ENCODE measurements at regions not wholly inside any gene's neighbourhood (a gene's known extent, or its start where the extent isn't known, plus 50 kb on each side); places are given as distances from the start of the nearest gene placed in this dataset.
A peak's percentile ranks its signal among the peaks of the same experiment; 100 is the strongest.
"Not testable (repeated sequence)": the region's sequence is repeated elsewhere in the genome, so short reads cannot be mapped to it uniquely, and the experiment has no call there.

DNA sequence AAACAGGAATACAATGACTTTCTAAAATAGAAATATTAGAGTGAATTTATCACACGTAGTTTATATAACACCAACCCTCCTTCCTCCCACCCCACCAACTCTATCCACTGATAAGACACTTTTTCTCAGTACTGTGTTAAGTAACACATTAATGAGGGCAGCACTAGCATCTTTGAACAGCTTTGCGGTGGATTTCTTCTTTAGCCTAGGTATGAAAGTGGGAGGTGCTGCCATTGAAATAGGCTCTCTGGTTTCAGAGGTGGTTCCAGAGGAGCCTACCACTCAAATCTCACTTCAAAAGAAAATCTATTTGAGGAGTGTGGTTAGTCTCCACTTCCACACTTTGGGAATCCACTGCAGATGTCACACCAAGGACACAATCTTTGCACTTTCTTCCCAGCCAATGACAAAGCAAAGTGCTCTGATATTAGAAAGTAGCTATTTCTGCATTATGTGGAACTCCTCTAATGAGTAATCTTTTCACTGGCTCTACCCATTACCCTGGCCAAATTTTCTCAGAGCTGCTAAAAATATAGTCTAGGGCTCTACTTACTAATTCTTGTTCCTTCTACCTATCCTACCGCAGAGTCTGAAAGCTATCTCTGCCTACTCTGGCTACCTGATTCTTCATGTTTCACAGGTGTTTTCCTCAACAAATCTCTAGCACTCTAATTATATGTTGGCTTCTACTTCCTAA is 1667.8 kb downstream of the MRPL39 start:
- no peak for DNase-seq

DNA sequence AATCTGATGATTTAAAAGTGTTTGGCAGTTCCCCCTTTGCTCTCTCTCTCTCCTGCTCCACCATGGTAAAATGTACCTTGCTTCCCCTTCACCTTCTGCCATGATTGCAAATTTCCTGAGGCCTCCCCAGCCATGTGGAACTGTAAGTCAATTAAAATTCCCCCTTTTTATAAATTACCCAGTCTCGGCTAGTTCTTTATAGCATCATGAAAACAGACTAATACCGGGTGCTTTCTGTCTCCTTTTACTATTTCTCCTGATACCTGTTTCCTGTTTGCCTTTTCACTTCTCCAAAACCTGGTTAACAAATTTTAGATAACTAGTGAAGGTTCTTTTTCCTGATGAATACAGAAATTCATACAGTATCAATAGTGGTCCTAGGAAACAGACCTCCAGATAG is 1670.3 kb downstream of the MRPL39 start:
- DNase-seq, result no peak

DNA sequence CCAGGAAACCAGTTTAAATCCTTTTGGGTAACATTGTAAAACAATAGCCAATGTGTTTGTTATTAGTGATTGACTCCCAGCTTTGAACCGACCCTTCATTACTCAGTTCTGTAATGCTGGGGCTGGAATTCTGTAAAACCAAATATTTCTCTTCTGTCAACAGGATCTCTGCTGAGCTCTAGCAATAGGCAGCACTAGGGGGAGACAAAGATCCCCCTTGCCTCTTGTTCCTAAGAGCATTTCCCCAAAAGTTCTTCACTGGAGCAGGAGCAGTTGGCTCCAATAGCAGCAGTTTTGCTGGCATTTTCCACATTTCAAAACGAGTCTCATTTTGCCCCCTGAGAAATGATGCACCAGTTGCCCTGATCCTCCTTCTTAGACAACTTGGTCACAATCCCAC is 1671.1 kb downstream of the MRPL39 start:
- DNase-seq, result no peak

DNA sequence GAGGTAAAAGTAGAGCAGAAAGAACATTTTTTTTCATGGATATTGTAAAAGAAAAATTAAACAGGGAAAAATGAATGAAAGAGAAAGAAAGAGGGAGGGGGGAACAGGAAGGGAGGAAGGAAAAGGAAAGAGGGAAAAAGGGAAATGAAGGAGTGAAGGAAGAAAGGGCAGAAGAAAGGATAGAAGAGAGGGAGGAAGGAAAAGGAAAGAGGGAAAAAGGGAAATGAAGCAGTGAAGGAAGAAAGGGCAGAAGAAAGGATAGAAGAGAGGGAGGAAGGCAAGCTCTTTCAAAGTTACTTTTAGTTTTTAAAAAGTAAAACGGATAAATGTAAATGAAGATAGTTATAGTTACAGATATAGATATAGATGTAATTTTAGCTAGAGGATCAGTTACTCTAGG is 1676.7 kb downstream of the MRPL39 start:
- DNase-seq, result no peak

DNA sequence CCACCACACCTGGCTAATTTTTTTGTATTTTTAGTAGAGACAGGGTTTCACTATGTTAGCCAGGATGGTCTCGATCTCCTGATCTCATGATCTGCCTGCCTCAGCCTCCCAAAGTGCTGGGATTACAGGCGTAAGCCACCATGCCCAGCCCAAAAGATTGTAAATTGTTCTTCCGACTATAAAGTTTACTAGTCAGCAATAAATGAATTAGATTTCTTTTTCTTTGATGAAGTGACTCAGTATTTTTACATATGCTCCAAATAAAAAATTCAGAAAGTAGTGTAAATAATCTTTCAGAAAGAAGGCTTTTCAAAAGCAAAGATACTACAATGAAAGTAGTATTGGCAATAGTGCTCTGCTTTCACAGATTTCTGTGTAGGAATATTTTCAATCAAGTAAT is 1680.9 kb downstream of the MRPL39 start:
- DNase-seq, result not testable (repeated sequence)

DNA sequence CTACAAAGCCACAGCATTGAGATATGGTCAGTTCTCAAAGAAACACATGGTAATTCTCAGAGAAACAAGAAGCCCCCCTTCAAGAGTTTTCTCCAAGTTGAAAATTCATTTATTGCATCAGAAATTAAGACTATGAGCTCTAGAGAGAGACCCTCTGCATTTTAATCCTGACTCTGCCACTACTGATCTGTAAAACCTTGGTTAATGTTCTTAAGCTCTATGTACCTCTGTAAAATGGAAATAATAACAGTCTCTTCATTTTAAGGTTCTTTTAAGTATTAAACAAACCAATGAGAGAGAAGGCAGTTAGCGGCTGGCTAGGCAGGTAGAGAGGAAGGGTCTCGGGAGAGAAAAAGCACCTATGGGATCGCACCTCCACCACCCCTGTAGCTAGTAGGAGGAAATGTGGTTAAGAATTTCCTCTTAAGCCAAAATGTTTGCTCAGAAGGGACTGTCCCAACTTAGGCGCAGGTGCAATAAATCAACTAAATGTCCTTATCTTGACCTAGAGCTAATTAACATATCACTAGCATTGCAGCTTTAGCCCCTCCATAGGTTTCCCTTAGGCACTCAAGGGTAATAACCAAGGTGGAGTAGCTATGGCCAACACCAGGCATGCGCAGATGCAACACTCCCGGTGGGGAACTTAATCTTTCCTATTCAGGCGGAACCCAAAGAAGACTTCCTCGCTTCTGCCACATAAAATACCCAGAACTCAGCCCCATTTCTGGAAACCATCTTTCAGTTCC is 1685.4 kb downstream of the MRPL39 start:
- DNase-seq, result no peak

DNA sequence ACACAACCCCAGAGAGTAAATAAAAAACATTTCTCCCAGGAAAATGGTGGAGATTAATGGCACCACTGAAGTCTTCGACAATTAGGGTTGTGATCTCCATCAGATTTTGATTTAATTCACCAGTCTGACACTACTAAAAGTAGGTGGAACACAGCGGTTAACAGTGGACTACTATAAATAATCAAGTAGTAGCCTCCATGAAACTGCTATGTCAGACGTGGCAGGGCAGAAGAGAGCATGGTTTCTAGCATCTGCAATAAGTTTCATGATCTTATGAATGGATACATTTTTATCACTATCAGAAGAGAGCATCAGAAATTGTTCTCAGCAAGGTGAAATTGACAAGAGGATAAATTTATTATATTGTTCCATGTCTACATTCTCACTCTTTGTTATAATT is 1706.6 kb downstream of the MRPL39 start:
- DNase-seq, result no peak

DNA sequence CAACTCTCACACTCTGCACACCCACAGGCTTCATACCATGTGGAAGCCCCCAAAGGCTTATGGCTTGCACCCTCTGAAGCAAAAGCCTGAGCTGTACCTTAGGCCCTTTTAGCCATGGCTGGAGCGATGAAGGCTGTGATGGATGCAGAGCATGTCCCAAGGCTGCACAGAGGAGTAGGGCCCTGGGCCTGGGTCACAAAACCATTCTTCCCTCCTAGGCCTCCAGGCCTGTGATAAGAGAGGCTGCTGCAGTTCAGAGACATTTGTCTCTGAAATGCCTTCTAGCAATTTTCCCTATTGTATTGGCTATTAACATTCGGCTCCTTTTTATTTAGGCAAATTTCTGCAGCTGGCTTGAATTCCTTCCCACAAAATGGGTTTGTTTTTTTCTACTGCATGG is 1707.7 kb downstream of the MRPL39 start:
- no peak for DNase-seq

DNA sequence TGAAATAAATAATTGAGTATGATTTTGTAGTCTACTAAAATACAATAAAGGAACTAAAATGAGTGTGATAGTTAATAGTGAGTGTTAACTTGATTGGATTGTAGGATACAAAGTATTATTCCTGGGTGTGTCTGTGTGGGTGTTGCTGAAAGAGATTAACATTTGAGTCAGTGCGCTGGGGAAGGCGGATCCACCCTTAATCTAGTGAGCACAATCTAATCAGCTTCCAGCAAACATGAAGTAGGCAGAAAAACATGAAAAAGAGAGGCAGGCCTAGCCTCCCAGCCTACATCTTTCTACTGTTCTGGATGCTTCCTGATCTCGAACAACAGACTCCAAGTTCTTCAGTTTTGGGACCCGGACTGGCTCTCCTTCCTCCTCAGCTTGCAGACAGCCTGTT is 1716.6 kb downstream of the MRPL39 start:
- DNase-seq, result no peak

DNA sequence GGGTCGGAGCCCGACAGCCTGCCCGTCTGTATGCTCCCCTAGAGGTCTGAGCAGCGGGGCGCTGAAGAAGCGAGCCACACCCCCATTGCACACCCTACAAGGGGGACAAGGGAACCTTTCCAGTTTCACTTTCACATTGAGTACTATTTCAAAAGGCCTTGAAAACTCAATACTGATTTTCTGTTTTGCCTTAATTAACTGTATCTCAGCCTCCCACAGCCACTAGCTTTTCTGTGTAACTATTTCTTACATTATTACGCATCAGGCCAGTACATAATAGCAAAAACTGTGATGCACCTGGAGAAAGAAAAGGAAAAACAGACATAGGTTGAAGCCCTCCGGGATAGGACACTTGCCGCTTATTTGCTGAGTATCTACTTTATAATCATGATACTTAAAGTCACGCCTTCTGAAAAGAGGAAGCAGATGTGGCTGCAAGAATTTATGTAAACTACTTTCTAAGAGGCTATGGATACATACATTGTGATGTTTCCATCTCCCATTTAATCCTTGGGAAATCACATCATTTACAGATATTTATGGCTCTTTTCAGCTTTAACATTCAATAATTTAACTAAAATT is 1719.5 kb downstream of the MRPL39 start:
- DNase-seq, result no peak

DNA sequence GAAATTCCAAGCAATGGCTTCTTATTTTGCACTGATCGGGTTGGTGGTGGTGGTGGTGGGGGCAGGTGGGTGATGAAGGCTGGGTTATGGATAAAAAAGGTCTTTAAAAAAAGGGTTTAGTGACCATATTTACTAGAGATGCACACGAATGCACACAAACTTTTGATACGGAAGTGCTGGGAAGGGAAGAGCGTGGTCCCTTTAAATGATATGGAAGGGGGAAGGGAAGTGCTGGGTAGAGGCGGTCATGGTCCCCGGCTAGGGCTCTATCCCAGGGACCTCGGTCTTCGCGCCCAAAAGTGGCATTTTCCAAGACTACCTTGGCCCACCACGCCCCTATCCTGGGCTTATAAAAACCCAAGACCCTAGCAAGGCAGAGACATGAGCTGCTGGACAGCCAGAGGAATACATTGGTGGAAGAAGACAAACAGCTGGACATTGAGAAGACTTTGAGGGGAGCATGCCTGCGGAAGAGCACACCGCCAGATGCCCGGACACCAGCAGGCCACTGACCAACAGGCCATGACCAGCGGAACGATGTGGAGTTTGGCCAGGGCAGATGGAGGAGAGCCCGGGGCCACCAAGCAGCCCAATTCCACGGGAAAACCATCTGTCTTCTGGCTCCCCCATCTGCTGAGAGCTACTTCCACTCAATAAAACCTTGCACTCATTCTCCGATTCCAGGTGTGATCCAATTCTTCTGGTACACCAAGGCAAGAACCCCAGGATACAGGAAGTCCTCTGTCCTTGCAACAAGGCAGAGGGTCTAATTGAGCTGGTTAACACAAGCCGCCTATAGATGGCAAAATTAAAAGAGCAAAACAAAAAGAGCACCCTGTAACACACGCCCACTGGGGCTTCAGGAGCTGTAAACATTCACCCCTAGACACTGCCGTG is 1720.2 kb downstream of the MRPL39 start:
- no peak for DNase-seq

DNA sequence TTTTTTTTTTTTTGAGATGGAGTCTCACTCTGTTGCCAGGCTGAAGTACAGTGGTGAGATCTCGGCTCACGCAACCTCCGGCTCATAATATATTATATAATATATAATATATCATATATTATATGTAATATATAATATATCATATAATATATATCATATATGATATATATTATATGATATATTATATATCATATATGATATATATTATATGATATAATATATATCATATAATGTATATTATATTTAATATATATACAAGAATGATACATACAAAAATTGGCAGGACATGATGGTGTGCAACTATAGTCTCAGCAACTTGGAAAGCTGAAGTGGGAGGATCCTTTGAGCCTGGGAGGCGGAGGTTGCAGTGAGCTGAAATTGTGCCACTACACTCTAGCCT is 1725.5 kb downstream of the MRPL39 start:
- no peak for DNase-seq

DNA sequence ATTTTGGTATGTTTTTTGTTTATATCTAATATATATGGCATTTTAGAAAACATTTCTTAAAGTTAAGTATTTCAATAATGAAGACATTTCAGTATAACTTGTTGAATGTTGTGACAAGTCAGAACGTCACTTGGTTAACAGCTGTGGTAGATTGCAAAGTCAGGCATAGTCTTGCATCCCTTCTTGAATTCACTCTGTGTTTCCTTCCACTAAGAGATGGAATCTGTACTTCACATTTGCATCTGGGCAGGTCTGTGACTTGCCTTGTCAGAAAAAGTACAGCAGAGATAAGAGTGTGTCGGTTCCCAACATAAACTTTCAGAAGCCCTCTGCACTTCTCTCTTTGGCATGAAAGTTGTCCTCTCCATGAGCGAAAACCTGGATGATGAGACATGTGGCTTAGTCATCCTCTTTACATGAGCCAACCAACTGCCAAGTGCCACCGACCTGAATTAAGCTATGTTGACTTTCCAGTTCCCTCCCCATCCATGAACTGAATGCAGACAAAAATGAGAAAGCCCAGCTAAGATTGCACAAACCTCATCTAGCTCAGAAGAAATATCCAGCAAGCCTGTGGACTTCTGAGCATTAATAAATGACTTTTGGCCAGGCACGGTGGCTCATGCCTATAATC is 1730.2 kb downstream of the MRPL39 start:
- no peak for DNase-seq

DNA sequence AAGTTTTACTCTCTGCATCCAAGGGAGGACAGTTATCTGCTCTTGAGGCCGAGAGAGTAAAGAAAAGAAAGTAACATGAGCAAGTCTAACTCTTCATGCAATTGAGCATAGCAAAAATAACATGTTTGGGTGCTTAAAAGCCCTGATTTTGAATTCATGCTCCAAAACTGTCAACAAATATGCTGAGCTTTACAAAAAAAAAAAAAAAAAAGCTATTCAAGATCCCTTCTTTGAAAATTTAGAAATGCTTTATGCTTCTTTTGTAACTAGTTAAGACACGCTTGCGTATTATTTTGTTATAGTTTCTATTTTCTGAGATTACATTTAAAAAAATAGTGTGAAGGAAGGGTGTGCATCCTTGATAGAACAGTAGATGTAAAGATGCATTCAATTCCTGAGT is 1733.0 kb downstream of the MRPL39 start:
- DNase-seq, result no peak

DNA sequence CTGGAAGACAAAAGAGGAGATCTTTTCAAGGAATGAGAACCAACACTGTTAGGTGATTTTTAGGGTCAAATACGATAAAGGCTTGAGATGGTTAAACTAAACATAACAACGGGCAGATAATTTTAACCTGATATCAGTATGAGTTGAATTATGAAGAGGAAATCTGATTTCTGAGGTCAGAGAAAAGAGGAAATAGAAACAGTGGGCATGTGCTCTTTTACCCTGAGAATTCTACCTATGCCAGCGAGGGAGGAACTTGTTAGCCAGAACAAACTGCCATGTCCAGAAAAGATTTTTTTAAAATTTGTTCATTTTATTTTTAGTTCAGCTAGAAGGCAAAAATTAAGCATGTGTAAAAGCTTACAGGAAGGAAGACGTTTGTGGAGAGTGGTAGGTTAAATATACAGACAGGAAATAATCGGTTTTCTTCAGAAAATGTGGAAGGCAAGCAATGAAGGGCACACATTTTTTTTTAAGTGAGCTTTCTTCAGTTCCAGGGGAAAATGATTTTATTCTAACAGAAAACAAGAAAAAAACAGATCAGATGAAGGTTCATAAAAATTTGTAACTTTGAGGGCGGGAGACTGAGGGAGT is 1745.3 kb downstream of the MRPL39 start:
- DNase-seq, result peak; percentile 44

DNA sequence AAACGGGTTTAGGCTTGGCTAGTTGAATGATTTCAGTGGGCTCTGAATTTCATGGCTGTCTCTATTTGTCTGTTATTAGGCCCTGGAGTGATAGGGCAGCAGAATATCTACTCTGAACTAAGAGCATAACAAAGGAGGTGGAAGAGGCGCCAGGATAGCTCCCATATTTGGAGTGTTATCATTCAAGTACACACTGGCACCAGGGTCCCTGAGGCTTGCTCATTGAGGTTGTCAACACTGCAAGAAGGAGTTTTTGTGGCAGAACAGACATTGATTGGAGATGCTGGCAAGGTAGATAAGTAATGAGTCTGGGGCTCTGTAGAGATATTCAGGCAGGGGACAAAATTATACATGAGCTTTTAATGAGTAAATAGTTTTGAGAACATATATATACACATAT is 1748.4 kb downstream of the MRPL39 start:
- DNase-seq, result no peak

DNA sequence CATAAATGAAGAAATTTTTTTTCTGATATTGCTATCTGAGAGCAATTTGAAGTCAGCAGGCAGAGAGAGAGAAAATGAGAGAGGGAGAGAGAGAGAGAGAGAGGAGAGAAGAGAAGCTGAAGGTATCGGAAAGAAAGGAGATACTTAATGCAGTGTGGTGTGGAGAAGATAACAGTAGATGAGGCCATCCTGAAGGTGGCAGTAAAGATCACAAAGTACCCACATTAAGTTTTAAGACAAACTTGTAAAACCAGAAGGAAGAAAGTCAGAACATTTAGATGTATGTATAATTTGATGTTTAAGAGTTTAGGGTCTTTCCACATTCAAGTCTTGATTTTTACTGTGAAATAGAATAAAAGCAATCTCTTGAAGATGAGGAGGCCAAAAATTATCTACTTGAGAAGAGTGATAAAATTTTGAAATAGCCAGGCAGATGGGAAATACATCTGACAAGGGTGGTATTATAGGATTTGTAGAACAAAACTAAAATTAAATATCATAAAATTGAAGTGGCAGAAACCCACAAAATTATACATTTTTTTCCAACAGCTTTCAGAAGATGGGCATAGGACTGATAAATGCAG is 1753.4 kb downstream of the MRPL39 start:
- no peak for DNase-seq

DNA sequence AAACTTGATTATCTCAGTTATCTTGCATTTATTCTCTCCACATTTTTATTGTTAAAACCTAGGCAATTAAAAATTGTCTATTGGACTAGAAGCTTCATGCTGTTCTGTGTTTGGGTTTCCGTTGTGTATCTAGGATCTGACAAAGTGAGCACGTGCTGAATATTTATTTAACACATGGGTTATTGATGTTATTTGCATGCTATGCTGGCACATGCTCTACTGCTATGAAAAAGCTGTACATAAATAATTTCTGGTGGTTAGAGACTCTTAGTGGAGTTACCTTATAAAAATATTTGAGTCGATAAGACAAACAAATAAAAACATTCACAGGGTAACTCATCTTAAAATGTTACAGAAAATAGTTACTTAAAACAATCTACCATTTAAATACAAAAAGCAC is 1769.7 kb downstream of the MRPL39 start:
- DNase-seq, result no peak

DNA sequence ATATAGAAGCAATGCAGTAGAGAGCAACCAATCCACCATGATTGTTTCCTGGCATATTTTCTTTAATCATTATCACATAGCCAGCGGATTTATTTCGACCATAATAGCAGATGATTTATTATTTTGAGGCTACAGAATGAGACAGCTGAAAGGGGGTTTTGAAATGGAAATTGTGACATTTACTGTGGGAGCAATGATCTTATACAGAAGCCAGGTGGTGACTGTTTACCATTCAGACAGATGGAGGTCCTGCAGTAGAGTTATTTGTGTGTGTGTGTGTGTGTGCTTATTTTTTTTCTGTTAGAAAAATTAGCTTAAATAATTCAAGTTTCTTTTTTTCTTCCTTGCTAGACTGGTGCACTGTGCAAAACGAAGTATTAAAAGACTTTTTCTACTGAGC is 1784.5 kb downstream of the MRPL39 start:
- DNase-seq, result no peak

DNA sequence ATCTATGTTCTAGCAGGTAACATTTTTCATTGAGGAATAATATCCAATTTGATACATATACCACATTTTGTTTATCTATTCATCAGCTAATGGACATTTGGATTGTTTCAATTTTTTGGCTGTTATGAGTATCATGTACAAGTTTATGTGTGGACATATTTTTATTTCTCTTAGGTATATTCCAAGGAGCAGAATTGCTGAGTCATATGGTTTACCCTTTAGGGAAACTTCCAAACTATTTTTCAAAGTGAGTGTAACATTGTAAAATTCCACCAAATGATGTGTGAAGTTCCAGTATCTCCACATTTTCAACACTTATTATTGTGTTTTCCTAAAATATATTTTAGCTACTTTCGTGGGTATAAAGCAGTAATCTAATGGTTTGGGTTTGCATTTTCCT is 1789.9 kb downstream of the MRPL39 start:
- DNase-seq, result no peak

DNA sequence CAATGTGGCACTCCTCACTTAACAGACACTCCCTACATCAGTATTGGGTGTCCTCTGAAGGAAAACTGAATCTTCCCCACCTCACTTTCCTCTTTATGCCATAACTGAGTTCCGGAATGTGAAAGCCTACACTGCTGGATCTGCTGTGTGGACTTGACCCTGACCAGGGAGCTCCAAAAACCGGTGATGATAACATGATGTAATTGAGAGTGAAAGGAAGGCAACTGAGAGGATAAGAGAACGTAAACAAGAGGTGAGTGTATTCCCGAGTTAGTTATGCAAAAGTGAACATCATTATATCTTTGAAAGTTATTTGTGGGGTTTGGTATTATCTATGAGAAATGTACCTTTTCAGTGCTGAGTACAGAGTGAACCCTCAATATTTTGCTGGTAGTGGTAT is 1794.8 kb downstream of the MRPL39 start:
- DNase-seq, result no peak

DNA sequence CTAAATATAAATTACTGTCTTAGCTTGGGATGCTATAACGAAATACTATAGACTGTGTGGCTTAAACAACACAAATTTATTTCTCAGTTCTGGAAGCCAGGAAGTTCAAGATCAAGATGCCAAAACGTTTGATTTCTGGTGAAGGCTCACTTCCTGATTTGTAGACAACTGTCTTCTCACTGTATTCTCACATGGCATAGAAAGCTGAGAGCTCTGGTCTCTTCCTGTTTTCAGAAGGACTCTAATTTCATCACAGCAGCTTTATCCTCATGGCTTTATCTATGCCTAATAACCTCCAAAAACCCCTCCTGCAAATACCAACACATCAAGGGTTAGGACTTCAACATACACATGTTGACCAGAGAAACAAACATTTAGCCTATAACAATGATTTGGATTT is 1795.5 kb downstream of the MRPL39 start:
- peak; percentile 60 for DNase-seq

Data from KG1 (cell line).